SJSA1 (cell line): ENCODE measurements at regions not wholly inside any gene's neighbourhood (a gene's known extent, or its start where the extent isn't known, plus 50 kb on each side); places are given as distances from the start of the nearest gene placed in this dataset.

ENCODE experiments used
- DNase-seq, 2 experiments: peaks; one replicate each; pipeline ENCODE4 v3.0.0-alpha.2; 2015 to 2020; ENCODE audit warnings: low spot score in 2 of 2, low read depth in 1 of 2
- H3K27ac ChIP-seq: fragments of 250-450 bp; sonication (Bioruptor Pico); 2 replicates; pipeline ENCODE4 v1.5.1; 2020; ENCODE audit warnings: mild to moderate bottlenecking, moderate library complexity
- H3K27me3 ChIP-seq: fragments of 250-450 bp; sonication (Bioruptor Pico); replicated peaks from 2 replicates; pipeline ENCODE4 v1.5.1; 2020; ENCODE audit warnings: mild to moderate bottlenecking, moderate library complexity
- H3K36me3 ChIP-seq: fragments of 250-450 bp; sonication (Bioruptor Pico); 2 replicates; pipeline ENCODE4 v1.5.1; 2020; ENCODE audit warnings: mild to moderate bottlenecking
- H3K4me1 ChIP-seq: fragments of 250-450 bp; sonication (Bioruptor Pico); replicated peaks from 2 replicates; pipeline ENCODE4 v1.6.1; 2021; ENCODE audit warnings: mild to moderate bottlenecking
- H3K4me3 ChIP-seq: fragments of 250-450 bp; sonication (Bioruptor Pico); 2 replicates; pipeline ENCODE4 v1.5.1; 2020; ENCODE audit warnings: mild to moderate bottlenecking
- H3K9me3 ChIP-seq: fragments of 250-450 bp; sonication (Bioruptor Pico); replicated peaks from 2 replicates; pipeline ENCODE4 v1.5.1; 2020; ENCODE audit warnings: mild to moderate bottlenecking

DNA sequence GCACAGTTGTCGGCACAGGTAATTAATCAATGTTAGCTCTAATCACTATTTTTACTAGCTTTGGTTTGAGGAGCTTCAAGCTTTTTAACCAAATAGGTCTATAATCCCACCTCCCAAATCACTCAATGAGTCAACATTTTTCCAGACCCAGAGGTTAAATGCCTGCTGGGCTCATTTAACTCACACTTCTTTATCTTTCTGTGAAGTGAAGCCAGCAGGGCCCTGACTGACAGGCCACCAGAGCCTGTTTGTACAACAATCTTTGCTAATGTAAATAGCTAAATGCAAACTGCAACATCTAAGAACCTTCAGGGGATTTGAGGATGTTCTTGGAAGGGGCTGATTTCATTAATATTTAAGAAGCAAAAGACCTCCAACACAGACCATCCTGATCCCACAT is 98.4 kb upstream of the NREP start:
- DNase-seq: no peak
- no peaks in the 10 kb centered on the region for H3K4me1 ChIP-seq
- no peaks in the 10 kb centered on the region for H3K9me3 ChIP-seq
- no peaks in the 10 kb centered on the region for H3K27me3 ChIP-seq
- no peak overlapping the region for H3K27ac ChIP-seq
- no peak overlapping the region for H3K4me3 ChIP-seq
- no peaks in the 10 kb centered on the region for H3K36me3 ChIP-seq

DNA sequence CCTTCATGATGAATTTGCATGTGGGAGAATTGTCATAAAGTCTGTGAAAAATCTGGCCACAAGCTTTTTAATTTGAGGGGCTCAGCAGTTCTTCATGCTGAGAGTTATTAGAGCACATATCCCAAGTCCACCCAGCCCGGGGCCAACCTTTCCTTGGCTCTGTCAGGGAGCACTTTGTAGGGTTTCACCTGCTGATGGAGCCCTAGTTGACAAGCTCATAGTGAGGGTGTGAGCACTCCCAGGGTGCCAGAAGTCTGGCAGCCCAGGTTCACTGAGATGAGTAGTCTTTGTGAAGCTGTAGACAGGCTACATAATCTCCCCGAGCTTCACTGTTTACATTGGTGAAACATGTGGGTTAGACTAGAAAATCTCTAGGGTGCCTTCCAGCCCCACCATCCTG is 97.2 kb upstream of the NREP start:
- H3K27me3 ChIP-seq: no peaks in the 10 kb centered on the region
- H3K27ac ChIP-seq: no peak overlapping the region
- DNase-seq: no peak
- no peaks in the 10 kb centered on the region for H3K4me1 ChIP-seq
- no peaks in the 10 kb centered on the region for H3K9me3 ChIP-seq
- H3K4me3 ChIP-seq: no peak overlapping the region
- no peaks in the 10 kb centered on the region for H3K36me3 ChIP-seq

DNA sequence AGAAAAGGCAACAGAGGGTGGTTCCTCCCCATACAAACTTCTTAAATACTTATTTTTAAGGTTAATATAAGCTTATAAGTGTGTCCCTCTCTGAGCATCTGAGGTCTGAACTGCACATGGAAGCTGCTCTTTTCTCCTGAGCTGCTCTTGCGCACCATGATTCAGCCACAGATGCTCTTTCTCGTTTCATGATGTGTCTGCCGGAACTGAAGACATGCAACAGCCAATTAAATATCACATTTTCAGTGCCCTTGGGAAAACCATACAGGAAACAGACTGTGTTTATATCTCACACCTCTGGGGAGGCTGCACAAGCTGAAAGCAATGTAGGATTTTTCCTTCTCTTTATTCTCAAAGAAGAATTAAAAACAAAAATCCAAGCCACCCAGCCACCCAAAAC is 96.8 kb upstream of the NREP start:
- Histone ChIP-seq H3K27ac (no peak overlapping the region), H3K27me3 (no peaks in the 10 kb centered on the region), H3K9me3 (no peaks in the 10 kb centered on the region), H3K4me3 (no peak overlapping the region), H3K4me1 (no peaks in the 10 kb centered on the region), H3K36me3 (no peaks in the 10 kb centered on the region)
- DNase-seq: no peak

DNA sequence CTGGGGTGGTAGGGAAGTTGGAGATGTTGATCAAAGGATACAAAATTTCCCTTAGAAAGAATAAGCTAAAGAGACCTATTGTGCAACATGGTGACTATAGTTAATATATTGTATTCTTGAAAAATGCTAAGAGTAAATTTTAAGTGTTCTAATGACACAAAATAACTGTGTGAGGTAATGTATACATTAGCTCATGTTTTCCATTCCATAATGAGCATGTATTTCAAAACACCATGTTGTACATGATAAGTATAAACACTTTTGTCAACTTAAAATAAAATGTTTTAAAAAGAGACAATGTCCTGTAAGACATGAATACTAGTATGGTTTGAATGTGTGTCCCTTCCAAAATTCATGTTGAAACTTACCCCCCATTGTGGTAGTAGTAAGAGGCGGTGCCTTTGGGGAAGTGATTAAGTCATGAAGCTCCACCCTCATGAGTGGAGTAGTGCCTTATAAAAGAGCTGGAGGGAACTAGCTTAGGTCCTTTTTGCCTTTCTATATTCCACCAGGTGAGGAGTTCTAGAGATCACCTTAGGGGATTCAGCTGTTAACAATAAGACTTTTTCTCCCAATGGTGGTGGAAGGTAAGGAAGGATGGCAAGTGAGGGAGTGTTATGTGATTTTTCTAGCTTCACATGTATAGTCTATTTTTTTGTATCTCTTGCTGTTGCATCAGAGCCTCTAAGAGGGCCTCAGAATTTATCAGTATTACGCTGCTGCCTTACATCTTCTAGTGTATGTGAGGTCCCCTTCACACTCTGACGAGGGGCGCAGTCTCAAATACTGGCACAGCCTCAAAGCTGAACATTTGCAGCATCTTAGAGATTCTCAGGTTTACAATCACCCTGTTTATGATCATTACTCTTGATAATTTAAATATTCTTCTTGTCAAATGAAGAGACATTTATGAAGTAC is 94.9 kb upstream of the NREP start:
- Histone ChIP-seq H3K27ac (no peak overlapping the region), H3K27me3 (no peaks in the 10 kb centered on the region), H3K4me3 (no peak overlapping the region), H3K9me3 (no peaks in the 10 kb centered on the region), H3K36me3 (no peaks in the 10 kb centered on the region), H3K4me1 (no peaks in the 10 kb centered on the region)
- no peak for DNase-seq

DNA sequence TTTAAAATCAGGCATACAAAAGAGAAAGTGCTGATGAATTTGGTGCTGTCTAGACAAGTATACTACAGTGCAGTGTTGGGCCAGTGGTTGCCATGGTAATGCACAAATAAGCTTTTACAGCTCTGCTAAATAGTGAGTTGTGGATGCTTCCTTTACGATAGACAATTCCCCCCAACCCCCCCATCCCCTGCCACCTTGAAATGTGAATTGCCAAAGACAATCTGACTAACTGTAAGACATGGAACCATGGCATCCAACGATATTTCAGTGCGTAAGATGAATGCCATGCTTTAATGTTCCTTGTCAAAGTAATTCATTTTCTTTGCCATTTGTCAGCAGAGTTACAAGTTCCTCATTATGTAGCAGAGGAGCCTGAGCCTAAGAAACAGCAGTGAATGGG is 91.5 kb upstream of the NREP start:
- Histone ChIP-seq H3K36me3 (no peaks in the 10 kb centered on the region), H3K4me1 (no peaks in the 10 kb centered on the region), H3K27ac (no peak overlapping the region), H3K4me3 (no peak overlapping the region), H3K9me3 (no peaks in the 10 kb centered on the region), H3K27me3 (no peaks in the 10 kb centered on the region)
- no peak for DNase-seq

DNA sequence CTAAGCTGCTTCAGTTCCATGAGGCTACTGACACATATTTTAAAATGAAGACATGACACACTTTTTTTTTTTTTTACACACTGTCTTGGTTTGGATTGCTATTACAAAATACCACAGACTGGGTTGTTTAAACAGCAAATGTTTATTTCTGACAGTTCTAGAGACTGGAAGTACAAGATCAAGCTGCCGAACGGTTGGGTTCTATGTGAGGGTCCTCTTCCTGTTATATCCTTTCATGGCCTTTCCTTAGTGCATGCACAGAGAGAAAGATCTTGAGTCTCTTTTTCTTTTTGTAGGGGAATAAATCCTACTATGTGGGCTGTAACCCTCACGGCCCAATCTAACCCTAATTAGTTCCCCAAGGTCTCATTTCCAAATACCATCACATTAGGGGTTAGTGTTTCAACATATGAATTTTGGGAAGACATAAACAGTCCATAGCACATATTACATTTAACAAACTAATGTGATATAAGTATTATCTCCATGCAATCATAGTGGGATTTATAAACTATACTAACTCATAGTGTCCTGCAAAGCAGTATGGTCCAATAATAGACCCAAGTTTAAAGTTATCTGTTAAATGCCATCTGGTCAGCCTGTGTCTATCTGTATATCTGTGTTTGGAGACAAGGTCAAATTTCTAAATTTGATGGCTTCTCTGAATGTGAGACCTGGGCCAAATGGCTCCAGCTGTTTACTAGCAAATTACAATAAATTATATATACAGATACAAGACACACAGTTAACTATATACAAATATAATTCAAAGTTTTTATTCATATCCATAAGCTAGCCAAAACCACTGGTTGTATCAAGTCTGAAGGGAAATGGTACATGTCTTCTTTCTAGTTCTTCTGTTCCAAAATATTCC is 90.3 kb upstream of the NREP start:
- no peaks in the 10 kb centered on the region for H3K4me1 ChIP-seq
- no peaks in the 10 kb centered on the region for H3K27me3 ChIP-seq
- DNase-seq: no peak
- H3K4me3 ChIP-seq: no peak overlapping the region
- H3K36me3 ChIP-seq: no peaks in the 10 kb centered on the region
- H3K9me3 ChIP-seq: no peaks in the 10 kb centered on the region
- H3K27ac ChIP-seq: no peak overlapping the region

DNA sequence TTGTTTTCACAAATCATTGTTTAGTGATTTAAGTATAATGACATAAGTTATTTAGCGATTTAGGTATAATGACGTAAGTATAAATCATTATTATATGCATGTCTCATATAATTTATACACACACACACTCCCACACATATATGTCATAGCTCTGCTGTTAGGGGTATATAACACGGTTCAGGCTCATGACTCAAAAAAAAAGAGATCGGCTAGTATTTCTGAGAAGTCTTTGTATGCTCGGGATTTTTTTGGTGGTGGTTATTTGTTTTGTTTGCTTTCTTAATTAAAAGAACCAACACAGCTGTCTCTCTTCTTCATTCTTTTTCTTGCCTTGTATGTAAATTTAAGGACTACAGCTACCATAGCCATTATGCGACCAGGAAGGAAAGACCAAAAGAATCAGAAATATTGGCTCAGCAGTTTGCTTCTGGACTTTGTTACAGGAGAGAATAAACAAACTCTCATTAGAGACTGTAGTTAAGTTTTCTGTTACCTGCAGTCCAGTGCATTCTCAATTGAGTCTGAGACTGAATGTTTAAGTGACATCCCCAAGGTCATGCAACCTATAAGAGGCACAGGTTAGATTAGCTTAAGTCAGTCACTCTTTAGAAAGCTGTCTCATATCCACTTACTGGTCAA is 83.2 kb upstream of the NREP start:
- Histone ChIP-seq H3K4me3 (no peak overlapping the region), H3K36me3 (no peaks in the 10 kb centered on the region), H3K4me1 (no peaks in the 10 kb centered on the region), H3K27ac (no peak overlapping the region), H3K27me3 (no peaks in the 10 kb centered on the region), H3K9me3 (no peaks in the 10 kb centered on the region)
- DNase-seq: no peak

DNA sequence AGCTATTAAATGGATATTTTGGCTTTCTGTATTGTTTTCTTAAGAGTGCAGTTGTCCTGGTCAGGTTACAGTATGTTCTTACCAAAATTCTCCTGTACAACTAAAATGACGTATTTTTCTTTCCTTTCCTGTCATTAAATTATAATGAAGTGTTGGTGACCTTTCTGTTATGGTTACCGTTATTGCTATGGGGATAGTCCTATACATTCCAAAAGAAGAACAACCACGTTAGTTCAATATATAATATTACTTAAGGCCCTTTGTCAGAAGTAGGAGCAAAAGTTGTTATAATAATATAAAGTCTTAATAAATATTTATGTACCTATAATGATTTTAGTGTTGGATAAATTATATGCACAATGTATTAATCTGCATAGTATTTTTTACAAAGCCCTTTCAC is 82.4 kb upstream of the NREP start:
- no peaks in the 10 kb centered on the region for H3K36me3 ChIP-seq
- no peak overlapping the region for H3K4me3 ChIP-seq
- no peaks in the 10 kb centered on the region for H3K9me3 ChIP-seq
- no peaks in the 10 kb centered on the region for H3K27me3 ChIP-seq
- H3K4me1 ChIP-seq: no peaks in the 10 kb centered on the region
- no peak for DNase-seq
- no peak overlapping the region for H3K27ac ChIP-seq

DNA sequence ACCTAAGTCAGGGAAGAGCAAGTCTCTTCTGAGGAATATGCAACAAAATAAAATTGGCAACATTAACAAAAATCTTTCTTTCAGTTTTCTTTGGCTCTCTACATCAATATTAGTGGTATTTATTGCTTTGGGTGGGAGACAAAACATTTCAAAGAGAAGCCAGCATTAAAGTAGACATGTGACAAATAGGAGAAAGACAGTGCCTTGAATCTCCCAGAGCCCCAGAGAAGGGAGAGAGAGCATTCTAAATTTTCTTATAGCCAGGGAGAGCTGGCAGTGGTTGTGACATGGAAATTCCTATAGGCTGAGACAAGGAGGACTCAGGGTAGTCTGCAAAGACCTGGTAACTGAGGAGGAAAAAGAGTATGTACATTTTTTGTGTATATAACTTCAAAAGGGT is 79.4 kb upstream of the NREP start:
- no peaks in the 10 kb centered on the region for H3K27me3 ChIP-seq
- no peak for DNase-seq
- no peaks in the 10 kb centered on the region for H3K9me3 ChIP-seq

DNA sequence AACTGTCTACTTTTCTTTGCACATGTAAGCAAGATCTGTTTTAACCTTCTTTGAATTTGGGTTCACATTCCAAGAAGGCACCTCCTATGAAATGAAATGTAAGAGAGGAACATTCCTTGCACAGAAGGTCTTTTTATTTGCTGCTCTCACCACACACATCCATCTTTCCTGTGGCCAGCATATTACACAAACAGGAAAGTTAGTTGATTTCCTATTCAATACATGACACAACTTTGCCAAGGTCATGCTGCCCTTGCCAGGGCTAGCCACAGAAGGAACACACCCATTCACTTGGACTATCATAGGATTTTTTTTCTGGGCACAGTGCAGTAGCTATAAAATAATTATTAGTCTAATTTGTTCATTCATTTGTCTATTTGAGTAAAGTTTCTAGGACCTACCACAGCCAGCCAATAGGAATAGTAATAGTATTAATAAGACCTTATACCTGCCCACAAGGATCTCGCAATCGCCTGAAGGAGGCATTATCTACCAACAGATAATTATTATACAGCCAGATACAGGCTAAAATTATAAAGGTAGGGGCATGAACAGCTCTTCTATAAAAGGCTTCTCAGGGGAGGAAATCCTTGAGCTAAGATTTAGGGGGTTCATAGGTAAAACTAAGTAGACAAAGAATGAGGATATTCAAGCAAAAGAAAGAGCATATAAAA is 78.1 kb upstream of the NREP start:
- Histone ChIP-seq H3K27ac (no peak overlapping the region), H3K4me3 (no peak overlapping the region), H3K27me3 (no peaks in the 10 kb centered on the region), H3K9me3 (no peaks in the 10 kb centered on the region), H3K36me3 (no peaks in the 10 kb centered on the region), H3K4me1 (peaks cover 7% of the 10 kb centered on the region)
- no peak for DNase-seq

More for the DNA sequence above, 79.4 kb upstream of the NREP start:
- Histone ChIP-seq H3K4me3 (no peak overlapping the region), H3K36me3 (no peaks in the 10 kb centered on the region), H3K27ac (no peak overlapping the region), H3K4me1 (no peaks in the 10 kb centered on the region)

DNA sequence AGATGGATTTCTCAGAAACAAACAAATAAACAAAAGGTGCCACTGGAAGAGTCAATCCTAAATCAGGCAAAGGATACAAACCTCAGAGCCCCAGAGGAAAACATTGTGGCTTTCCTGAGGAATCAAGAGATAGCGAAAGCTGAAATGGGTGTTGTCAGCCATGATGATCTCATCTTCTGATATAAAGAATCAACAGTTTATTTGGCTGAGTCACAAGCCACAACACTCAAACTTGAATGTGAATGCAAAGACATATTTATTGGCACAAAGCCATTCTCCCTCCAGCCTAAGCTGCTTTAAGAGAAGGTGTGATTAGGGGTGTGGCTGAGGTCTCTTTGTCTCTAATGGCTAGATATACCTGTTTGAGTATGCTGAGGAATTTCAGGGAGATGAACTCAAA is 73.3 kb upstream of the NREP start:
- Histone ChIP-seq H3K27ac (peak overlapping the region; percentile 81), H3K36me3 (no peaks in the 10 kb centered on the region), H3K4me3 (no peak overlapping the region), H3K9me3 (no peaks in the 10 kb centered on the region), H3K4me1 (peaks cover 17% of the 10 kb centered on the region), H3K27me3 (no peaks in the 10 kb centered on the region)
- DNase-seq: peak in 1 of 2 experiments; percentile 57

DNA sequence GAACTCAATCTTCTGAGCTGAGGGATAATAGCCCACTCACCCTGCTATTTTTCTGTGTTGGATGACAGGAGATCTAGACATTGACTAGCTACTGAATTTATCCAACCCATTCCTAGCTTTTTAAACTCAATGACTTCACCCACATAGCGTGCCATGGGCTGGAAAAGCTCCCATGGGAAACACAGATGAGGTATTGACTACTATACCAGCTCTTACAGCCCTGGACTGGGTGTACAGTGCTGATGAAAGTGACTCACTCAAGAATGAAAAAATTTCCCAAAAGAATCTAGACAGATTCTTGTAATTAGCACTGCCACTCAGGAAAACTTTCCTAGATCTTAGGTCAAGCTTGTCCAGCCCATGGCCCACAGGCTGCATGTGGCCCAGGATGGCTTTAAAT is 72.7 kb upstream of the NREP start:
- no peaks in the 10 kb centered on the region for H3K36me3 ChIP-seq
- peak; percentile 68 to 70 for DNase-seq
- peak overlapping the region; percentile 81 for H3K27ac ChIP-seq
- H3K9me3 ChIP-seq: no peaks in the 10 kb centered on the region
- no peak overlapping the region for H3K4me3 ChIP-seq
- no peaks in the 10 kb centered on the region for H3K27me3 ChIP-seq
- peaks cover 17% of the 10 kb centered on the region for H3K4me1 ChIP-seq

DNA sequence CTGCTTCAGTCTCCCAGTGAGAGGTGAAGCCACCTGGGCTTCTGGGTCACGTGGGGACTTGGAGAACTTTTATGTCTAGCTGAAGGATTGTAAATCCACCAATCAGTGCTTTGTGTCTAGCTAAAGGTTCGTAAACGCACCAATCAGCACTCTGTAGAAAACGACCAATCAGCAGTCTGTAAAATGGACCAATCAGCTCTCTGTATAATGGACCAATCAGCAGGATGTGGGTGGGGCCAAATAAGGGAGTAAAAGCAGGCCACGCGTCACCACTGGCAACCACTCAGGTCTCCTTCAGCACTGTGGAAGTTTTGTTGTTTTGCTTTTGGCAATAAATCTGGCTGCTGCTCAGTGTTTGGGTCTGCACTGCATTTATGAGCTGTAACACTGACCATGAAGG is 69.1 kb upstream of the NREP start:
- DNase-seq: no peak
- H3K4me1 ChIP-seq: peaks cover 17% of the 10 kb centered on the region
- no peaks in the 10 kb centered on the region for H3K36me3 ChIP-seq
- H3K27ac ChIP-seq: no peak overlapping the region
- no peaks in the 10 kb centered on the region for H3K27me3 ChIP-seq
- H3K9me3 ChIP-seq: no peaks in the 10 kb centered on the region
- H3K4me3 ChIP-seq: no peak overlapping the region
